ENCODE measurements at regions not wholly inside any gene's neighbourhood (a gene's known extent, or its start where the extent isn't known, plus 50 kb on each side); places are given as distances from the start of the nearest gene placed in this dataset.

- Histone ChIP-seq H3K27ac (ENCODE audit: low read depth, low read length) (no peak overlapping the region), H3K4me3 (ENCODE audit: low read depth, low read length) (no peak overlapping the region), H3K27me3 (ENCODE audit: control insufficient read depth, insufficient read depth, low read length) (no peaks in the 10 kb centered on the region), H3K9me3 (ENCODE audit: control insufficient read depth, insufficient read depth, low read length) (no peaks in the 10 kb centered on the region)
- ChIA-PET CTCF (interaction anchor here (1.4 to 1.8 kb wide), 3 partner anchors 10 to 722 kb away, joined by 6 to 17 read pairs (median 6); no protein-coding TSS in a partner anchor), POLR2A (no interaction called here)
- no peak for DNase-seq (ENCODE audit: low read depth, low spot score)
- TF ChIP-seq CTCF (IDR thresholded peaks at IDR 0.05; ENCODE audit: low read depth, low read length) = no peak
Observed at GRCh38 chr6:53995935-53996334, 115.3 kb upstream of the MLIP start.

GRCh38 chr6:53998303-53998702 lies 112.9 kb upstream of the MLIP start:
- ChIA-PET CTCF (interaction anchor here (1.5 kb wide), 1 partner anchor 12 kb away, joined by 4 read pairs; no protein-coding TSS in a partner anchor), POLR2A (no interaction called here)
- Histone ChIP-seq H3K4me3 (ENCODE audit: low read depth, low read length) (no peak overlapping the region), H3K27me3 (ENCODE audit: control insufficient read depth, insufficient read depth, low read length) (no peaks in the 10 kb centered on the region), H3K9me3 (ENCODE audit: control insufficient read depth, insufficient read depth, low read length) (no peaks in the 10 kb centered on the region), H3K27ac (ENCODE audit: low read depth, low read length) (no peak overlapping the region)
- TF ChIP-seq CTCF (IDR thresholded peaks at IDR 0.05; ENCODE audit: low read depth, low read length) = no peak
- DNase-seq (ENCODE audit: low read depth, low spot score) = no peak

DNA sequence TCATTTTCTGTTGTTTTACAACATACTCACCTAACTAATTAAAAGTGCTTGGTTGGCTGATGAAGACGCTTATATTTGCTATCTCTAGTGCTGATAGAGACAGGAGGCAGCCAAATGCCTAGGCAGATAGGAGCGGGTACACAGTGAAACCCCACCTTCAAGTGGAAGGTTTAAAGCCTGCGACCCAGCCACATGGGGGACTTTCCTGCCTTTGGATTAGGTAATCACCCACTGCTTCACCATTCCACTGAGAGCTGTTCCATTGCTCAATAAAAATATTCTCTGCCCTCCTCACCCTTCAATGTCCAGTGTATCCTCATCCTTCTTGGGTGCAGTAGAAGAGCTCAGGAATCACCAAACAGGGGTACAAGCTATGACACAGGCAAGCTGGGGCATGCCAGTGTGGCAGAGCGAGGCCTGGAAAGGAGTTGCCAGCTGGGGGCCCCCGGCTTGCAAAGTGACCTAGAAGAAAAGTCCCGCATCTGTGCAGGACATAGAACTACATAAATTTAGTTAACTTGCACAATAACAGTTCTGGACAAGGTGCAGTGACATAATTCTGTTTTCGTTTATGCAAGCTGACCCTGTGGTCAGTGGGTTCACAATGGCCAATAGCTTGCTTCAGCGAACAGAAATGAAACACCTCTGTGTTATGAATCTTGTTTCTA lies 112.0 kb upstream of the MLIP start:
- no peaks in the 10 kb centered on the region for H3K27me3 ChIP-seq (ENCODE audit: control insufficient read depth, insufficient read depth, low read length)
- CTCF ChIA-PET = interaction anchor here (1.5 kb wide), 1 partner anchor 13 kb away, joined by 4 read pairs; no protein-coding TSS in a partner anchor
- no peak for DNase-seq (ENCODE audit: low read depth, low spot score)
- no peak for TF ChIP-seq CTCF (IDR thresholded peaks at IDR 0.05; ENCODE audit: low read depth, low read length)
- no peak overlapping the region for H3K27ac ChIP-seq (ENCODE audit: low read depth, low read length)
- no peaks in the 10 kb centered on the region for H3K9me3 ChIP-seq (ENCODE audit: control insufficient read depth, insufficient read depth, low read length)
- no peak overlapping the region for H3K4me3 ChIP-seq (ENCODE audit: low read depth, low read length)
- POLR2A ChIA-PET = no interaction called here

DNA sequence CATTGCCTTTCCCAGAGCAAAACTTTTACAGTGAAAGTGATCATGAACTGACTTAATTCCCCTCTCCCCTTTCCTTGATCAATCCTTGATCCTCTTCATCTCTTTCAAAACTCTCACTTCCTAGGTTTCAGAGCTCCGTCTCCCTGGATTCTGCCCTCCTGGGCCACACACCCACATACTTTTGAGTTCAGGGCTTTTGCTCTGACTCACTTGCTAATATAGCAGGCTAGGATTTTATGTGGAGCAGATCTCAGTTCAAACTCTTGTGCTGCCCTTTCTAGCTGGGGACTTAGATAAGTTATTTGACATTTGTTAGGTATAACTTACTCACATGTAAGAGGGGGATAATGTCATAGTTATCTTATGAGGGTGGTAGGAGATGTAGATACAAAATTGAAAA lies 109.1 kb upstream of the MLIP start:
- no peak overlapping the region for H3K4me3 ChIP-seq (ENCODE audit: low read depth, low read length)
- ChIA-PET CTCF (no interaction called here), POLR2A (no interaction called here)
- no peak for TF ChIP-seq CTCF (IDR thresholded peaks at IDR 0.05; ENCODE audit: low read depth, low read length)
- no peaks in the 10 kb centered on the region for H3K9me3 ChIP-seq (ENCODE audit: control insufficient read depth, insufficient read depth, low read length)
- H3K27ac ChIP-seq (ENCODE audit: low read depth, low read length) = no peak overlapping the region
- H3K27me3 ChIP-seq (ENCODE audit: control insufficient read depth, insufficient read depth, low read length) = no peaks in the 10 kb centered on the region
- no peak for DNase-seq (ENCODE audit: low read depth, low spot score)

DNA sequence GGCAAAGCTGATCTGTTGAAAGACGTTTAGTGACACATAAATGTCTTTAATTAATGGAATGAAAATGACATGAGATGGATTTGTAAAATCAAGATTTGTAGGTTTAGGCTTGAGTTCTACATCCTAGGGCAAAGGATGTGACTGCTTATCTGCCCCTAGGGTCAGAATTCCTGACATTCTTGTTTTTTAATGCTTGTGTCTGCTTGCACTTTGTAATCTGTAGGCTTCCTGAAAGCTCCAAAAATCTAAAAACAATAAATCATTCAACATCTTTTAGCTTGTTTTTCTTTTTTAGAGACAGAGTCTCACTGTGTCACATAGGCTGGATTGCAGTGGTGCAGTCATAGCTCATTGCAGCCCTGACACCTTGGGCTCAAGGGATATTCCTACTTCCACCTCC lies 107.9 kb upstream of the MLIP start:
- no peak for TF ChIP-seq CTCF (IDR thresholded peaks at IDR 0.05; ENCODE audit: low read depth, low read length)
- POLR2A ChIA-PET = no interaction called here
- Histone ChIP-seq H3K27ac (ENCODE audit: low read depth, low read length) (no peak overlapping the region), H3K9me3 (ENCODE audit: control insufficient read depth, insufficient read depth, low read length) (no peaks in the 10 kb centered on the region), H3K4me3 (ENCODE audit: low read depth, low read length) (no peak overlapping the region), H3K27me3 (ENCODE audit: control insufficient read depth, insufficient read depth, low read length) (no peaks in the 10 kb centered on the region)
- CTCF ChIA-PET = interaction anchor here (0.7 to 1.1 kb wide), 4 partner anchors 17 to 714 kb away, joined by 3 read pairs; no protein-coding TSS in a partner anchor
- no peak for DNase-seq (ENCODE audit: low read depth, low spot score)
